Smooth muscle cell (in vitro differentiated cells): ENCODE measurements at regions not wholly inside any gene's neighbourhood (a gene's known extent, or its start where the extent isn't known, plus 50 kb on each side); places are given as distances from the start of the nearest gene placed in this dataset.

ENCODE experiments used
- DNase-seq: peaks from one replicate; lab custom pipeline; 2025; ENCODE audit not compliant: unreplicated experiment; lab: John Stamatoyannopoulos, UW
- H2AFZ ChIP-seq: fragments of 200-600 bp; sonication (generic); 2 replicates; pipeline ENCODE4 v1.6.0; 2016; ENCODE audit warnings: antibody characterized with exemption, low read depth, mild to moderate bottlenecking
- H3F3A ChIP-seq: fragments of 200-600 bp; sonication (generic); 2 replicates; pipeline ENCODE4 v1.6.0; 2017; ENCODE audit warnings: antibody characterized with exemption, low read depth
- H3K27ac ChIP-seq: fragments of 200-600 bp; sonication (generic); 2 replicates; pipeline ENCODE4 v1.5.1; 2016; ENCODE audit warnings: low read depth, mild to moderate bottlenecking
- H3K27me3 ChIP-seq: fragments of 200-600 bp; sonication (generic); 2 replicates; pipeline ENCODE4 v1.6.1; 2016; ENCODE audit warnings: low read depth, mild to moderate bottlenecking
- H3K36me3 ChIP-seq: fragments of 200-600 bp; sonication (generic); 2 replicates; pipeline ENCODE4 v1.5.1; 2016; ENCODE audit warnings: low read depth
- H3K4me1 ChIP-seq: fragments of 200-600 bp; sonication (generic); 2 replicates; pipeline ENCODE4 v1.5.1; 2016; ENCODE audit warnings: low read depth
- H3K4me2 ChIP-seq: fragments of 200-600 bp; sonication (generic); 2 replicates; pipeline ENCODE4 v1.6.0; 2016; ENCODE audit warnings: mild to moderate bottlenecking
- H3K4me3 ChIP-seq: fragments of 200-600 bp; sonication (generic); 2 replicates; pipeline ENCODE4 v1.5.1; 2016; ENCODE audit warnings: mild to moderate bottlenecking
- H3K79me2 ChIP-seq: fragments of 200-600 bp; sonication (generic); 2 replicates; pipeline ENCODE4 v1.6.0; 2016; ENCODE audit warnings: low read depth, mild to moderate bottlenecking
- H3K9ac ChIP-seq: fragments of 200-600 bp; sonication (generic); 2 replicates; pipeline ENCODE4 v1.6.0; 2016; ENCODE audit warnings: low read depth
- H3K9me3 ChIP-seq: fragments of 200-600 bp; sonication (generic); replicated peaks from 2 replicates; pipeline ENCODE4 v1.5.1; 2016; ENCODE audit warnings: low read depth
- H4K20me1 ChIP-seq: fragments of 200-600 bp; sonication (generic); 2 replicates; pipeline ENCODE4 v1.6.0; 2016; ENCODE audit warnings: low read depth
- WGBS: methylation state at CpG from one replicate; pipeline ENCODE4 v1.1.7; 2016; ENCODE audit warnings: low lambda C conversion rate; 5-methylcytosine and 5-hydroxymethylcytosine counted together
- TF ChIP-seq, protein P1 (sequence below): fragments of 200-600 bp; sonication (generic); IDR thresholded peaks from 2 replicates; pipeline ENCODE4 v1.5.1; 2017; ENCODE audit warnings: borderline replicate concordance, mild to moderate bottlenecking, antibody characterized with exemption; ENCODE audit not compliant: insufficient read depth, poor library complexity, severe bottlenecking

GRCh38 chr10:9682802-9683201 lies 1334.9 kb upstream of the CELF2 start:
- Histone ChIP-seq H3K4me1 (peaks cover 7% of the 10 kb centered on the region), H3K4me3 (no peak overlapping the region), H3K9me3 (peaks cover 4% of the 10 kb centered on the region), H3K27me3 (no peaks in the 10 kb centered on the region), H3K4me2 (peak overlapping the region; percentile 37), H3K9ac (no peak overlapping the region), H2AFZ (peak overlapping the region; percentile 7), H4K20me1 (no peaks in the 10 kb centered on the region), H3K27ac (peak overlapping the region; percentile 46), H3F3A (peaks cover 5% of the 10 kb centered on the region), H3K36me3 (no peaks in the 10 kb centered on the region), H3K79me2 (no peaks in the 10 kb centered on the region)
- no peak for DNase-seq
- TF ChIP-seq, protein P1, sequence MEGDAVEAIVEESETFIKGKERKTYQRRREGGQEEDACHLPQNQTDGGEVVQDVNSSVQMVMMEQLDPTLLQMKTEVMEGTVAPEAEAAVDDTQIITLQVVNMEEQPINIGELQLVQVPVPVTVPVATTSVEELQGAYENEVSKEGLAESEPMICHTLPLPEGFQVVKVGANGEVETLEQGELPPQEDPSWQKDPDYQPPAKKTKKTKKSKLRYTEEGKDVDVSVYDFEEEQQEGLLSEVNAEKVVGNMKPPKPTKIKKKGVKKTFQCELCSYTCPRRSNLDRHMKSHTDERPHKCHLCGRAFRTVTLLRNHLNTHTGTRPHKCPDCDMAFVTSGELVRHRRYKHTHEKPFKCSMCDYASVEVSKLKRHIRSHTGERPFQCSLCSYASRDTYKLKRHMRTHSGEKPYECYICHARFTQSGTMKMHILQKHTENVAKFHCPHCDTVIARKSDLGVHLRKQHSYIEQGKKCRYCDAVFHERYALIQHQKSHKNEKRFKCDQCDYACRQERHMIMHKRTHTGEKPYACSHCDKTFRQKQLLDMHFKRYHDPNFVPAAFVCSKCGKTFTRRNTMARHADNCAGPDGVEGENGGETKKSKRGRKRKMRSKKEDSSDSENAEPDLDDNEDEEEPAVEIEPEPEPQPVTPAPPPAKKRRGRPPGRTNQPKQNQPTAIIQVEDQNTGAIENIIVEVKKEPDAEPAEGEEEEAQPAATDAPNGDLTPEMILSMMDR: no peak
- WGBS: 21% methylated on average over 1 of the region's 1 CpG

DNA sequence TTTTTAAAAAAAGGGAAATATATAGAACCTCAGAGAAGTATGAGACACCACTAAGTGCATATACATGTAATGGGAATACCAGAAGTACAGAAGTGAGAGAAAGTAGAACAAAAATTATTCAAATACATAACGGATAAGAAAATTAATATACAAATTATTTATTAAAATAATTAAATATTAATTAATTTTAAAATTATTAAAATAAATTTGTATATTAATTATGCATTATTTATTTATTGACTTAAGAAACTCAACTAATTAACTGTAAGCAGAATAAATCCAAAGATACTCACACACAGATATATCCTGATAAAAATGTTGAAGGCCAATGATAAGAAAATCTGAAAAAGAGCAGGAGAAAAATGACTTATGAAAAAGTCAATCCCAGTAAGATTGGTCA lies 1333.5 kb upstream of the CELF2 start:
- TF ChIP-seq, protein P1: no peak
- Histone ChIP-seq H3K9me3 (peaks cover 4% of the 10 kb centered on the region), H3K4me2 (no peak overlapping the region), H3K4me1 (peaks cover 7% of the 10 kb centered on the region), H4K20me1 (no peaks in the 10 kb centered on the region), H3F3A (peaks cover 5% of the 10 kb centered on the region), H3K9ac (no peak overlapping the region), H3K27ac (peak overlapping the region; percentile 46), H3K36me3 (no peaks in the 10 kb centered on the region), H3K27me3 (no peaks in the 10 kb centered on the region), H3K4me3 (no peak overlapping the region), H2AFZ (peak overlapping the region; percentile 51), H3K79me2 (no peaks in the 10 kb centered on the region)
- whole genome bisulfite sequencing: 82% methylated on average over 1 of the region's 1 CpG
- no peak for DNase-seq

GRCh38 chr10:9685596-9685995 lies 1332.1 kb upstream of the CELF2 start:
- Histone ChIP-seq H3K79me2 (no peaks in the 10 kb centered on the region), H2AFZ (no peak overlapping the region), H3K27me3 (no peaks in the 10 kb centered on the region), H4K20me1 (no peaks in the 10 kb centered on the region), H3K4me1 (peaks cover 7% of the 10 kb centered on the region), H3K36me3 (no peaks in the 10 kb centered on the region), H3K27ac (no peak overlapping the region), H3K9ac (no peak overlapping the region), H3K4me3 (no peak overlapping the region), H3K9me3 (peaks cover 4% of the 10 kb centered on the region), H3F3A (peaks cover 5% of the 10 kb centered on the region), H3K4me2 (no peak overlapping the region)
- no peak for DNase-seq
- TF ChIP-seq, protein P1: no peak

- Histone ChIP-seq H3K36me3 (no peaks in the 10 kb centered on the region), H3K9me3 (no peaks in the 10 kb centered on the region), H3K79me2 (no peaks in the 10 kb centered on the region), H3F3A (peaks cover 2% of the 10 kb centered on the region), H2AFZ (no peak overlapping the region), H4K20me1 (no peaks in the 10 kb centered on the region), H3K27me3 (no peaks in the 10 kb centered on the region), H3K9ac (no peak overlapping the region), H3K4me1 (no peaks in the 10 kb centered on the region), H3K4me3 (no peak overlapping the region), H3K4me2 (no peak overlapping the region), H3K27ac (no peak overlapping the region)
- DNase-seq: no peak
- TF ChIP-seq, protein P1: no peak
Observed at GRCh38 chr10:9688711-9689110, 1329.0 kb upstream of the CELF2 start.
